Iris pigment epithelial cell (primary cell): ENCODE measurements at regions not wholly inside any gene's neighbourhood (a gene's known extent, or its start where the extent isn't known, plus 50 kb on each side); places are given as distances from the start of the nearest gene placed in this dataset.
A peak's percentile ranks its signal among the peaks of the same experiment; 100 is the strongest.
"Not testable (repeated sequence)": the region's sequence is repeated elsewhere in the genome, so short reads cannot be mapped to it uniquely, and the experiment has no call there.

ENCODE experiments used
- DNase-seq: peaks from one replicate; pipeline ENCODE4 v3.0.0-alpha.2; 2011; ENCODE audit warnings: low read depth

- DNase-seq = not testable (repeated sequence)
Observed at GRCh38 chr2:89537862-89538261, 846.4 kb downstream of the RPIA start.

GRCh38 chr2:89544110-89544509 is 852.6 kb downstream of the RPIA start:
- not testable (repeated sequence) for DNase-seq

DNA sequence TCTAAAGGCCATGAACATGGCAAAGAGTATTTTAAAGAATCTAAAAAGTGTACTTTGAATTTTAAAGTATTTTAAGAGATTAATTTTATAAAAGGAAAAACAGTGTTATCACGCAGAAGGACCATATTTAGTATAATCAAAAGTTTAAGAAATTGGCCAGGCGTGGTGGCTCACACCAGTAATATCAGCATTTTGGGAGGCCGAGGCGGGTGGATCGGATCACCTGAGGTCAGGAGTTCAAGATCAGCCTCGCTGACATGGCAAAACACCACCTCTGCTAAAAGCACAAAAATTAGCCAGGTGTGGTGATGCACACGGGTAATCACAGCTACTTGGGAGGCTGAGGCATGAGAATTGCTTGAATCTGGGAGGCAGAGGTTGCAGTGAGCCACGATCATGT is 887.7 kb downstream of the RPIA start:
- not testable (repeated sequence) for DNase-seq

- peak; percentile 69 for DNase-seq
Observed at GRCh38 chr2:89582816-89583215, 891.3 kb downstream of the RPIA start.

- not testable (repeated sequence) for DNase-seq
Observed at GRCh38 chr2:89584046-89584445, 892.6 kb downstream of the RPIA start.

GRCh38 chr2:89584868-89585557 is 893.5 kb downstream of the RPIA start:
- DNase-seq = not testable (repeated sequence)

- peak; percentile 48 for DNase-seq
Observed at GRCh38 chr2:89585558-89585920, 894.1 kb downstream of the RPIA start.

GRCh38 chr2:89599843-89600242 is 908.4 kb downstream of the RPIA start:
- not testable (repeated sequence) for DNase-seq

DNA sequence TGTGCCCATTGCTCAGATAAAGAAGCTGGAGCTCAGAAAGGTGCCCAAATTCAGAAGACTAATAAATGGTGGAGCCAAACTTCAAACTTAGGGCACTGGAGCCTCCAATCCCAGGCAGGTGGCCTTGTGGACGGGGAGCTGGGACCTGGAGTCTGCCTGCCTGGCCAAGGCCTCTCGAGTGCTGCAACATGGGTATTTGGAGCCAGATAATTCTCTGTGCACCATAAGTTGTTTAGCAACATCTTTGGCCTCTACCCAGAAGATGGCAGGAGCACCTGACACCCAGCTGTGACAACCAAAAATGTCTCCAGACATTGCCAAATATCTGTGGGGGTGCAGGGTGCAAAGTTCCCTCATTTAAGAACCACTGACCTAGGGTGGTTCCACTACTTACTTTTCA is 915.0 kb downstream of the RPIA start:
- DNase-seq = not testable (repeated sequence)

GRCh38 chr2:89610207-89610926 is 918.9 kb downstream of the RPIA start:
- DNase-seq = not testable (repeated sequence)

- not testable (repeated sequence) for DNase-seq
Observed at GRCh38 chr2:89610927-89611515, 919.5 kb downstream of the RPIA start.

GRCh38 chr2:89611710-89612109 is 920.2 kb downstream of the RPIA start:
- DNase-seq = not testable (repeated sequence)

- not testable (repeated sequence) for DNase-seq
Observed at GRCh38 chr2:89649268-89649667, 957.8 kb downstream of the RPIA start.

DNA sequence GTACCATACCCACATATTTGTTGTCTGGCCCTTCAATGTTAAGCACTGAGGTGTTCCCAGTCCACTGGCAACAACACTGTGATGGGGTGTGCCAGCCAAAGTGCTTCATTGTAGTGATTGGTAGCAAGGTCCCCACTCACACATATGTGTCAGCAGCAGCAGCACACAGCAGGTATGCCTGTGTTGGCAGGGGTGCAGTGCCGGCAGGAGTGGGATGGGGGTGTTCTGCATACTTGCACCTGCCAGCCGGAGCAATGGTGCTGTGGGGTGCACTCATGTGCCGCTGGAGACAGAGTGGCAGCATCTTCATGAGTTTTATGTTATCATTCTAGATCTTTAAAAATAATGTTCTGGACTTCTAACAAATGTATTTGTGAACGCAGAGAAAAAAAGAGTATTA is 987.8 kb downstream of the RPIA start:
- DNase-seq = not testable (repeated sequence)
